ENCODE measurements at regions not wholly inside any gene's neighbourhood (a gene's known extent, or its start where the extent isn't known, plus 50 kb on each side); places are given as distances from the start of the nearest gene placed in this dataset.

GRCh38 chr3:78148986-78149717, 1109.3 kb downstream of the ROBO2 start:
- TF ChIP-seq CTCF (conservative IDR thresholded peaks at IDR 0.05; ENCODE audit: low read length) (no peak), EZH2phosphoT487 (IDR thresholded peaks at IDR 0.05; ENCODE audit: borderline replicate concordance, low read depth, low read length) (no peak)
- no peak overlapping the region for H3K4me2 ChIP-seq (ENCODE audit: low read length)
- POLR2A ChIA-PET: interaction anchor here (0.6 to 1.2 kb wide), 5 partner anchors 11 to 815 kb away, joined by 3 to 4 read pairs (median 3); no protein-coding TSS in a partner anchor
- H3K27ac ChIP-seq (ENCODE audit: low read depth, low read length, poor library complexity, severe bottlenecking): no peak overlapping the region
- no TSS peak for BruUV-seq (replicated peaks)
- no peak overlapping the region for H3K4me3 ChIP-seq (ENCODE audit: low read depth, low read length, poor library complexity, severe bottlenecking)
- H2AFZ ChIP-seq (ENCODE audit: low read length): no peak overlapping the region
- no peaks in the 10 kb centered on the region for H3K9me2 ChIP-seq (ENCODE audit: insufficient read depth, low read length)
- no peaks in the 10 kb centered on the region for H3K4me1 ChIP-seq (ENCODE audit: insufficient read depth, low read length, poor library complexity, severe bottlenecking)
- no peaks in the 10 kb centered on the region for H3K79me2 ChIP-seq (ENCODE audit: insufficient read depth, low read depth, low read length)
- intact Hi-C loops (cut with micrococcal nuclease; ENCODE audit: unreplicated experiment): no loop called here
- no peaks in the 10 kb centered on the region for H4K20me1 ChIP-seq (ENCODE audit: insufficient read depth, low read length)
- no peak for DNase-seq (ENCODE audit: low spot score)
- H3K36me3 ChIP-seq (ENCODE audit: insufficient read depth, low read length): no peaks in the 10 kb centered on the region
- CTCF ChIA-PET (ENCODE audit: unreplicated experiment): no interaction called here
- H3K9me3 ChIP-seq (ENCODE audit: low read length): no peaks in the 10 kb centered on the region

DNA sequence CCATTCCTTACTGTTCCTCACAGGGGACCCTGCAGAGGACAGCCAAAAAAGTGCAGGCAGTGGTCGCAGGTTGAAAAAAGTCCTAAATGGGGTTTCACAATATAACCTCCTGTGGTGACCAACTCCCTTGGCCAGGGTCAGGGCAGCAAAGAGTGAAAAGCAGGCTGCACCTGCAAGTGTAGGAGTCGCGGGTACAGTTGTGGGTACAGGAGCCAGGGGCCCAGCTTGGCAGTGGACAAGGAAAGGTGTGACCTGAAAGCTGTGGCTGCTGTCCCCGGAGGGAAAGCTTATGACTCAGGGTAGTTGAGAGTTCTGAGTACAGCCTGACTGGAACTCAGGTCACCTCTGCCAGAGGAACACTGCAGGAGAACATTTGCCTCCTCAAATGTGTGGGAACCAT, 1114.1 kb downstream of the ROBO2 start:
- Histone ChIP-seq H3K4me2 (ENCODE audit: low read length) (no peak overlapping the region), H3K79me2 (ENCODE audit: insufficient read depth, low read depth, low read length) (no peaks in the 10 kb centered on the region), H3K4me3 (ENCODE audit: low read depth, low read length, poor library complexity, severe bottlenecking) (no peak overlapping the region), H3K27ac (ENCODE audit: low read depth, low read length, poor library complexity, severe bottlenecking) (no peak overlapping the region), H3K4me1 (ENCODE audit: insufficient read depth, low read length, poor library complexity, severe bottlenecking) (no peaks in the 10 kb centered on the region), H2AFZ (ENCODE audit: low read length) (no peak overlapping the region), H4K20me1 (ENCODE audit: insufficient read depth, low read length) (no peaks in the 10 kb centered on the region), H3K36me3 (ENCODE audit: insufficient read depth, low read length) (no peaks in the 10 kb centered on the region), H3K9me3 (ENCODE audit: low read length) (no peaks in the 10 kb centered on the region), H3K9me2 (ENCODE audit: insufficient read depth, low read length) (no peaks in the 10 kb centered on the region)
- ChIA-PET CTCF (ENCODE audit: unreplicated experiment) (no interaction called here), POLR2A (no interaction called here)
- intact Hi-C loops (cut with micrococcal nuclease; ENCODE audit: unreplicated experiment): no loop called here
- TF ChIP-seq CTCF (conservative IDR thresholded peaks at IDR 0.05; ENCODE audit: low read length): no peak
- TF ChIP-seq EZH2phosphoT487 (IDR thresholded peaks at IDR 0.05; ENCODE audit: borderline replicate concordance, low read depth, low read length): no peak
- DNase-seq (ENCODE audit: low spot score): no peak
- no TSS peak for BruUV-seq (replicated peaks)

DNA sequence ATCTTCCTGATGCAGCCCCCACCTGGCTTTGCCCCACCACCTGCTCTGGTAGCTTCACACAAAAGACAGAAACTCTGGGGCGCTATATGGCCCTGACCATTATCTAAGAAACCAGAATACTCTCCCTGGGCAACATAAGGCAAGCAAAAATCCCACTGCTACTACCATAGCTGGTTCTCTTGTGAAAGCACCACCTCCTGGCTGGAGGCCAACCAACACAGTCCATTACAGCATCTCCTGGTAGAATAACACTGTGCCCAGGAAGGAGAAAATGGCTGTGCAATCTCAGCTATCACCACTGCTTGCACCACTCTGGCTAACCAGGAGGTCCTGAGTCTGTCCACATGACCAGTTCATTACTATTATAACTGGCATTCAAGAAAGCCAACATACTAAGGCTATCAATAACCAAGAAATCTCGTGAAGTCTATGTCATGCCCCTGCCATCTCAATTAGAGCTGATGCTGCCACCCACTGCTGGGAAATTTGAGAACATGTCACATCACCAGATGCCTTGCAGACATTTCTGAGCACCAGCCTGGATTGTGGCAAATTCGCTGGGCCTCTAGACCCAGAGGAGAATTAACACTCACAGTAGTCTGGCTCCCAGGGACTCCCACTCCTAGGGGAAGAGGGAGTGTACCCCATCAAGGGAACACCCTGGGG, 1114.8 kb downstream of the ROBO2 start:
- no peak for TF ChIP-seq CTCF (conservative IDR thresholded peaks at IDR 0.05; ENCODE audit: low read length)
- TF ChIP-seq EZH2phosphoT487 (IDR thresholded peaks at IDR 0.05; ENCODE audit: borderline replicate concordance, low read depth, low read length): no peak
- Histone ChIP-seq H3K4me3 (ENCODE audit: low read depth, low read length, poor library complexity, severe bottlenecking) (no peak overlapping the region), H3K9me3 (ENCODE audit: low read length) (no peaks in the 10 kb centered on the region), H3K36me3 (ENCODE audit: insufficient read depth, low read length) (no peaks in the 10 kb centered on the region), H3K9me2 (ENCODE audit: insufficient read depth, low read length) (no peaks in the 10 kb centered on the region), H3K4me2 (ENCODE audit: low read length) (no peak overlapping the region), H2AFZ (ENCODE audit: low read length) (no peak overlapping the region), H3K4me1 (ENCODE audit: insufficient read depth, low read length, poor library complexity, severe bottlenecking) (no peaks in the 10 kb centered on the region), H3K79me2 (ENCODE audit: insufficient read depth, low read depth, low read length) (no peaks in the 10 kb centered on the region), H3K27ac (ENCODE audit: low read depth, low read length, poor library complexity, severe bottlenecking) (no peak overlapping the region), H4K20me1 (ENCODE audit: insufficient read depth, low read length) (no peaks in the 10 kb centered on the region)
- DNase-seq (ENCODE audit: low spot score): no peak
- ChIA-PET CTCF (ENCODE audit: unreplicated experiment) (no interaction called here), POLR2A (no interaction called here)
- intact Hi-C loops (cut with micrococcal nuclease; ENCODE audit: unreplicated experiment): no loop called here
- no TSS peak for BruUV-seq (replicated peaks)
